Kidney (tissue), 13 donors: ENCODE measurements at regions not wholly inside any gene's neighbourhood (a gene's known extent, or its start where the extent isn't known, plus 50 kb on each side); places are given as distances from the start of the nearest gene placed in this dataset.
A peak's percentile ranks its signal among the peaks of the same experiment; 100 is the strongest.

Experiments used
- DNase-seq, 5 donors: peaks; one replicate each; pipeline ENCODE4 v3.0.0-alpha.2; 2013 to 2020
- FAIRE-seq: peaks from 2 replicates; lab custom pipeline; 2012; peaks lifted over from hg19 to GRCh38; lab: Jason Lieb, UNC
- H3K27ac ChIP-seq, 2 donors: one replicate each; pipeline ENCODE4 v1.7.0; 2013; ENCODE audit warnings: low read depth in 2 of 2, low read length in 2 of 2, inconsistent platforms in 1 of 2
- H3K27me3 ChIP-seq: one replicate; pipeline ENCODE4 v1.7.1; 2013; ENCODE audit warnings: low read length, inconsistent platforms; ENCODE audit not compliant: control insufficient read depth, insufficient read depth
- H3K36me3 ChIP-seq, 3 donors: one replicate each; pipeline versions ENCODE4 v1.7.0 to v1.7.1; 2013; ENCODE audit warnings: low read length in 3 of 3, control low read depth in 1 of 3, inconsistent platforms in 1 of 3; ENCODE audit not compliant: insufficient read depth in 3 of 3, control insufficient read depth in 2 of 3
- H3K4me1 ChIP-seq, 3 donors: one replicate each; pipeline versions ENCODE4 v1.7.0 to v1.7.1; 2013; ENCODE audit warnings: low read length in 3 of 3, inconsistent platforms in 1 of 3, low read depth in 1 of 3; ENCODE audit not compliant: control insufficient read depth in 2 of 3, insufficient read depth in 2 of 3
- H3K4me3 ChIP-seq, 3 donors: one replicate each; pipeline versions ENCODE4 v1.7.0 to v1.8.1; 2013; ENCODE audit warnings: low read length in 3 of 3, control low read depth in 1 of 3, inconsistent platforms in 1 of 3
- H3K9ac ChIP-seq, 3 donors: one replicate each; pipeline versions ENCODE4 v1.7.0 to v1.7.1; 2013; ENCODE audit warnings: low read length in 3 of 3, control low read depth in 1 of 3, inconsistent platforms in 1 of 3
- H3K9me3 ChIP-seq, 3 donors: one replicate each; pipeline versions ENCODE4 v1.7.0 to v1.7.1; 2013; ENCODE audit warnings: low read length in 3 of 3, control low read depth in 1 of 3, inconsistent platforms in 1 of 3; ENCODE audit not compliant: control insufficient read depth in 2 of 3, insufficient read depth in 1 of 3
- CTCF ChIP-seq: IDR thresholded peaks from 3 replicates; pipeline ENCODE4 v1.5.1; 2012; ENCODE audit warnings: mild to moderate bottlenecking, moderate library complexity, borderline replicate concordance; ENCODE audit not compliant: insufficient read depth; ENCODE audit errors: extremely low read depth
- intact Hi-C: fragments of 100-400 bp; cut with DNase I; formaldehyde crosslinking; loops from one replicate; pipeline ENCODE4 v1.11.1; 2022
- donor health status: control.
- donor health status: control.
- donor health status: control.
- donor health status: control.
- donor health status: control.
- donor health status: DM: yes; HTN: yes; CAD: no.
- donor health status: Normal renal cell carcinoma (clear cell type).

GRCh38 chr6:99096170-99096569, 148.4 kb upstream of the FBXL4 start:
- DNase-seq (no peak), FAIRE-seq (no peak)
- no peak for TF ChIP-seq CTCF
- Histone ChIP-seq H3K27me3 (no peaks in the 10 kb centered on the region), H3K27ac (no peak overlapping the region), H3K4me1 (no peaks in the 10 kb centered on the region), H3K36me3 (no peaks in the 10 kb centered on the region), H3K9ac (no peak overlapping the region), H3K4me3 (no peak overlapping the region), H3K9me3 (no peaks in the 10 kb centered on the region)
- intact Hi-C loops: no loop called here

GRCh38 chr6:99093456-99094190, 145.9 kb upstream of the FBXL4 start:
- no peak for TF ChIP-seq CTCF
- H3K9me3 ChIP-seq: no peaks in the 10 kb centered on the region
- H3K9ac ChIP-seq: no peak overlapping the region
- FAIRE-seq (no peak), DNase-seq (peak in 4 of 5 donors; percentile 41 to 75 (median 56))
- no peak overlapping the region for H3K27ac ChIP-seq
- H3K4me3 ChIP-seq: no peak overlapping the region
- H3K36me3 ChIP-seq: no peaks in the 10 kb centered on the region
- no peaks in the 10 kb centered on the region for H3K4me1 ChIP-seq
- intact Hi-C loops: no loop called here
- H3K27me3 ChIP-seq: no peaks in the 10 kb centered on the region

GRCh38 chr6:99092461-99092860, 144.7 kb upstream of the FBXL4 start:
- H3K4me3 ChIP-seq: no peak overlapping the region

More at GRCh38 chr6:99092461-99092860, 144.7 kb upstream of the FBXL4 start:
- no peaks in the 10 kb centered on the region for H3K36me3 ChIP-seq
- no peaks in the 10 kb centered on the region for H3K9me3 ChIP-seq
- no peak overlapping the region for H3K9ac ChIP-seq
- DNase-seq (no peak), FAIRE-seq (no peak)
- H3K27me3 ChIP-seq: no peaks in the 10 kb centered on the region
- no peak overlapping the region for H3K27ac ChIP-seq
- no peaks in the 10 kb centered on the region for H3K4me1 ChIP-seq
- TF ChIP-seq CTCF: no peak
- intact Hi-C loops: no loop called here
